HG03280 (cell line): ENCODE measurements at regions not wholly inside any gene's neighbourhood (a gene's known extent, or its start where the extent isn't known, plus 50 kb on each side); places are given as distances from the start of the nearest gene placed in this dataset.
A peak's percentile ranks its signal among the peaks of the same experiment; 100 is the strongest.

Source experiments
- ATAC-seq: cut with Tn5 transposase; IDR thresholded peaks from one replicate; pipeline ENCODE4 v1.9.1; 2021; ENCODE audit warnings: mild to moderate bottlenecking, moderate library complexity; ENCODE audit not compliant: unreplicated experiment

GRCh38 chr2:62305421-62306176 is 109.7 kb downstream of the B3GNT2 start:
- ATAC-seq, result no peak

GRCh38 chr2:62304429-62305417 is 108.8 kb downstream of the B3GNT2 start:
- no peak for ATAC-seq

- no peak for ATAC-seq
Observed at GRCh38 chr2:62303788-62304187, 107.9 kb downstream of the B3GNT2 start.

- no peak for ATAC-seq
Observed at GRCh38 chr2:62302631-62303435, 106.9 kb downstream of the B3GNT2 start.

- ATAC-seq, result no peak
Observed at GRCh38 chr2:62300925-62301324, 105.0 kb downstream of the B3GNT2 start.

GRCh38 chr2:62297624-62298010 is 101.7 kb downstream of the B3GNT2 start:
- no peak for ATAC-seq

- no peak for ATAC-seq
Observed at GRCh38 chr2:62296832-62297623, 101.1 kb downstream of the B3GNT2 start.

GRCh38 chr2:62296034-62296831 is 100.3 kb downstream of the B3GNT2 start:
- no peak for ATAC-seq

GRCh38 chr2:62293490-62294271 is 97.8 kb downstream of the B3GNT2 start:
- ATAC-seq, result no peak

- no peak for ATAC-seq
Observed at GRCh38 chr2:62293151-62293489, 97.2 kb downstream of the B3GNT2 start.

GRCh38 chr2:62292190-62292589 is 96.3 kb downstream of the B3GNT2 start:
- ATAC-seq, result no peak

GRCh38 chr2:62291517-62292137 is 95.7 kb downstream of the B3GNT2 start:
- no peak for ATAC-seq

- no peak for ATAC-seq
Observed at GRCh38 chr2:62291052-62291451, 95.1 kb downstream of the B3GNT2 start.

- peak; percentile 60 for ATAC-seq
Observed at GRCh38 chr2:62287899-62288880, 92.3 kb downstream of the B3GNT2 start.

- no peak for ATAC-seq
Observed at GRCh38 chr2:62287282-62287681, 91.4 kb downstream of the B3GNT2 start.

- no peak for ATAC-seq
Observed at GRCh38 chr2:62286089-62286785, 90.3 kb downstream of the B3GNT2 start.

GRCh38 chr2:62284980-62285379 is 89.1 kb downstream of the B3GNT2 start:
- no peak for ATAC-seq
